ENCODE measurements at regions not wholly inside any gene's neighbourhood (a gene's known extent, or its start where the extent isn't known, plus 50 kb on each side); places are given as distances from the start of the nearest gene placed in this dataset.
"Not testable (repeated sequence)": the region's sequence is repeated elsewhere in the genome, so short reads cannot be mapped to it uniquely, and the experiment has no call there.

- no peak for DNase-seq
These were observed 438.5 kb downstream of the ZNF536 start for GRCh38 chr19:30810726-30811125.

- no peak for DNase-seq
These were observed 435.1 kb downstream of the ZNF536 start for GRCh38 chr19:30807278-30807677.

- no peak for DNase-seq
These were observed 434.1 kb downstream of the ZNF536 start for GRCh38 chr19:30806311-30806710.

GRCh38 chr19:30804751-30805150 is 432.6 kb downstream of the ZNF536 start:
- no peak for DNase-seq

- not testable (repeated sequence) for DNase-seq
These were observed 432.1 kb downstream of the ZNF536 start for GRCh38 chr19:30804333-30804732.

- no peak for DNase-seq
These were observed 430.3 kb downstream of the ZNF536 start for GRCh38 chr19:30802424-30803013.

- peak; percentile 10 to 13 for DNase-seq
These were observed 427.9 kb downstream of the ZNF536 start for GRCh38 chr19:30799865-30800755.

GRCh38 chr19:30795727-30796126 is 423.5 kb downstream of the ZNF536 start:
- DNase-seq, result no peak

GRCh38 chr19:30792561-30793505 is 420.6 kb downstream of the ZNF536 start:
- no peak for DNase-seq

- no peak for DNase-seq
These were observed 418.9 kb downstream of the ZNF536 start for GRCh38 chr19:30791088-30791487.

- DNase-seq, result no peak
These were observed 418.0 kb downstream of the ZNF536 start for GRCh38 chr19:30790056-30790680.

- no peak for DNase-seq
These were observed 416.1 kb downstream of the ZNF536 start for GRCh38 chr19:30788105-30788765.

GRCh38 chr19:30785458-30786137 is 413.4 kb downstream of the ZNF536 start:
- DNase-seq, result no peak

GRCh38 chr19:30784850-30785457 is 412.8 kb downstream of the ZNF536 start:
- peak; percentile 54 to 65 for DNase-seq

- no peak for DNase-seq
These were observed 411.8 kb downstream of the ZNF536 start for GRCh38 chr19:30783936-30784335.

- no peak for DNase-seq
These were observed 411.0 kb downstream of the ZNF536 start for GRCh38 chr19:30783212-30783611.

GRCh38 chr19:30781519-30781918 is 409.3 kb downstream of the ZNF536 start:
- DNase-seq, result no peak

GRCh38 chr19:30781047-30781446 is 408.9 kb downstream of the ZNF536 start:
- DNase-seq, result no peak

- no peak for DNase-seq
These were observed 408.3 kb downstream of the ZNF536 start for GRCh38 chr19:30780456-30780855.

GRCh38 chr19:30780032-30780431 is 407.8 kb downstream of the ZNF536 start:
- DNase-seq, result no peak
